ENCODE measurements at regions not wholly inside any gene's neighbourhood (a gene's known extent, or its start where the extent isn't known, plus 50 kb on each side); places are given as distances from the start of the nearest gene placed in this dataset.

GRCh38 chrX:140913802-140914501, 88.4 kb upstream of the SPANXB1 start:
- BruUV-seq (replicated peaks): no TSS peak
- no peaks in the 10 kb centered on the region for H3K9me3 ChIP-seq (ENCODE audit: control insufficient read depth, insufficient read depth, low read depth, low read length)
- ATAC-seq (no peak), DNase-seq (ENCODE audit: low read depth, low spot score) (no peak)
- H3K4me1 ChIP-seq (ENCODE audit: control insufficient read depth, insufficient read depth, low read length): no peaks in the 10 kb centered on the region
- TF ChIP-seq, protein P1, sequence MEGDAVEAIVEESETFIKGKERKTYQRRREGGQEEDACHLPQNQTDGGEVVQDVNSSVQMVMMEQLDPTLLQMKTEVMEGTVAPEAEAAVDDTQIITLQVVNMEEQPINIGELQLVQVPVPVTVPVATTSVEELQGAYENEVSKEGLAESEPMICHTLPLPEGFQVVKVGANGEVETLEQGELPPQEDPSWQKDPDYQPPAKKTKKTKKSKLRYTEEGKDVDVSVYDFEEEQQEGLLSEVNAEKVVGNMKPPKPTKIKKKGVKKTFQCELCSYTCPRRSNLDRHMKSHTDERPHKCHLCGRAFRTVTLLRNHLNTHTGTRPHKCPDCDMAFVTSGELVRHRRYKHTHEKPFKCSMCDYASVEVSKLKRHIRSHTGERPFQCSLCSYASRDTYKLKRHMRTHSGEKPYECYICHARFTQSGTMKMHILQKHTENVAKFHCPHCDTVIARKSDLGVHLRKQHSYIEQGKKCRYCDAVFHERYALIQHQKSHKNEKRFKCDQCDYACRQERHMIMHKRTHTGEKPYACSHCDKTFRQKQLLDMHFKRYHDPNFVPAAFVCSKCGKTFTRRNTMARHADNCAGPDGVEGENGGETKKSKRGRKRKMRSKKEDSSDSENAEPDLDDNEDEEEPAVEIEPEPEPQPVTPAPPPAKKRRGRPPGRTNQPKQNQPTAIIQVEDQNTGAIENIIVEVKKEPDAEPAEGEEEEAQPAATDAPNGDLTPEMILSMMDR (IDR thresholded peaks at IDR 0.05): no peak
- no peak for TF ChIP-seq SIN3A (IDR thresholded peaks at IDR 0.05; ENCODE audit: borderline replicate concordance, insufficient read depth, low read depth, low read length)
- TF ChIP-seq, protein P2, sequence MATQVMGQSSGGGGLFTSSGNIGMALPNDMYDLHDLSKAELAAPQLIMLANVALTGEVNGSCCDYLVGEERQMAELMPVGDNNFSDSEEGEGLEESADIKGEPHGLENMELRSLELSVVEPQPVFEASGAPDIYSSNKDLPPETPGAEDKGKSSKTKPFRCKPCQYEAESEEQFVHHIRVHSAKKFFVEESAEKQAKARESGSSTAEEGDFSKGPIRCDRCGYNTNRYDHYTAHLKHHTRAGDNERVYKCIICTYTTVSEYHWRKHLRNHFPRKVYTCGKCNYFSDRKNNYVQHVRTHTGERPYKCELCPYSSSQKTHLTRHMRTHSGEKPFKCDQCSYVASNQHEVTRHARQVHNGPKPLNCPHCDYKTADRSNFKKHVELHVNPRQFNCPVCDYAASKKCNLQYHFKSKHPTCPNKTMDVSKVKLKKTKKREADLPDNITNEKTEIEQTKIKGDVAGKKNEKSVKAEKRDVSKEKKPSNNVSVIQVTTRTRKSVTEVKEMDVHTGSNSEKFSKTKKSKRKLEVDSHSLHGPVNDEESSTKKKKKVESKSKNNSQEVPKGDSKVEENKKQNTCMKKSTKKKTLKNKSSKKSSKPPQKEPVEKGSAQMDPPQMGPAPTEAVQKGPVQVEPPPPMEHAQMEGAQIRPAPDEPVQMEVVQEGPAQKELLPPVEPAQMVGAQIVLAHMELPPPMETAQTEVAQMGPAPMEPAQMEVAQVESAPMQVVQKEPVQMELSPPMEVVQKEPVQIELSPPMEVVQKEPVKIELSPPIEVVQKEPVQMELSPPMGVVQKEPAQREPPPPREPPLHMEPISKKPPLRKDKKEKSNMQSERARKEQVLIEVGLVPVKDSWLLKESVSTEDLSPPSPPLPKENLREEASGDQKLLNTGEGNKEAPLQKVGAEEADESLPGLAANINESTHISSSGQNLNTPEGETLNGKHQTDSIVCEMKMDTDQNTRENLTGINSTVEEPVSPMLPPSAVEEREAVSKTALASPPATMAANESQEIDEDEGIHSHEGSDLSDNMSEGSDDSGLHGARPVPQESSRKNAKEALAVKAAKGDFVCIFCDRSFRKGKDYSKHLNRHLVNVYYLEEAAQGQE (IDR thresholded peaks at IDR 0.05; ENCODE audit: insufficient read depth in 1 of 2, low read depth in 2 of 2, low read length in 1 of 2): no peak
- no peak for TF ChIP-seq TCF7L2 (IDR thresholded peaks at IDR 0.05; ENCODE audit: low read depth, low read length)
- no peak for TF ChIP-seq POLR2AphosphoS5 (IDR thresholded peaks at IDR 0.05; ENCODE audit: low read depth, low read length)
- no peaks in the 10 kb centered on the region for H3K36me3 ChIP-seq (ENCODE audit: control insufficient read depth, insufficient read depth, low read length)
- no peaks in the 10 kb centered on the region for H3K27me3 ChIP-seq (ENCODE audit: control insufficient read depth, insufficient read depth, low read length)
- in situ Hi-C loops (cut with HindIII; ENCODE audit: low pct_unique_long_range_greater_than_20kb, low sequenced_read_pairs): no loop called here
- CTCF ChIA-PET: no interaction called here
- POLR2A ChIA-PET: no interaction called here
- no peak overlapping the region for H3K4me3 ChIP-seq (ENCODE audit: low read depth in 2 of 2, low read length in 2 of 2)
- no peak overlapping the region for H3K27ac ChIP-seq (ENCODE audit: low read length)
- intact Hi-C loops (cut with micrococcal nuclease; ENCODE audit: unreplicated experiment): no loop called here

DNA sequence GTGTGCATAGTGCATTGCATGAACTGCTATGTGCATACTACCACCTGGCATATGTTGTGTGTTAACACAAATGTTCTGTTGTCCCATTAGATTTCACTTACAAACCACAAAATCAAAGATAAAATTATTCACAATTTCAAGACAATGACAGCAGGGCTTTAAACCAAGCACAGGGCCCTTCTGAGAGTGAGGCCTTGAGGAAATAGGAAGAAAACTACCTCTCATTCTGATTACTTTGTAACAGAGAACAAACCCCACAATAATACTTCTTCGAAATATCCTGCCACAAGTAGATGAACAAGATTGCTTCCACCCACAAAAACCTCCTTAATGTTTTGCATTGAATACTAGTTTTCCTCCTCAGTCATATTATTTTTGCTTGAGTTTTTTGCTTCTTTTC, 85.5 kb upstream of the SPANXB1 start:
- no peaks in the 10 kb centered on the region for H3K36me3 ChIP-seq (ENCODE audit: control insufficient read depth, insufficient read depth, low read length)
- CTCF ChIA-PET: no interaction called here
- intact Hi-C loops (cut with micrococcal nuclease; ENCODE audit: unreplicated experiment): loop anchor here (5.0 kb wide), 1 partner anchor 360 kb away; no protein-coding TSS in a partner anchor
- H3K4me3 ChIP-seq (ENCODE audit: low read depth in 2 of 2, low read length in 2 of 2): no peak overlapping the region
- H3K4me1 ChIP-seq (ENCODE audit: control insufficient read depth, insufficient read depth, low read length): no peaks in the 10 kb centered on the region
- POLR2A ChIA-PET: interaction anchor here (0.7 kb wide), 1 partner anchor 724 kb away, joined by 3 read pairs; no protein-coding TSS in a partner anchor
- no TSS peak for BruUV-seq (replicated peaks)
- no peak for DNase-seq (ENCODE audit: low read depth, low spot score)
- no peak overlapping the region for H3K27ac ChIP-seq (ENCODE audit: low read length)
- H3K9me3 ChIP-seq (ENCODE audit: control insufficient read depth, insufficient read depth, low read depth, low read length): no peaks in the 10 kb centered on the region
- ATAC-seq: no peak
- H3K27me3 ChIP-seq (ENCODE audit: control insufficient read depth, insufficient read depth, low read length): no peaks in the 10 kb centered on the region
- TF ChIP-seq TCF7L2 (IDR thresholded peaks at IDR 0.05; ENCODE audit: low read depth, low read length): no peak
- no peak for TF ChIP-seq POLR2AphosphoS5 (IDR thresholded peaks at IDR 0.05; ENCODE audit: low read depth, low read length)
- TF ChIP-seq, protein P2 (IDR thresholded peaks at IDR 0.05; ENCODE audit: insufficient read depth in 1 of 2, low read depth in 2 of 2, low read length in 1 of 2): no peak
- TF ChIP-seq, protein P1 (IDR thresholded peaks at IDR 0.05): no peak
- no peak for TF ChIP-seq SIN3A (IDR thresholded peaks at IDR 0.05; ENCODE audit: borderline replicate concordance, insufficient read depth, low read depth, low read length)
- in situ Hi-C loops (cut with HindIII; ENCODE audit: low pct_unique_long_range_greater_than_20kb, low sequenced_read_pairs): no loop called here
